Left colon (tissue), 2 donors: ENCODE measurements at regions not wholly inside any gene's neighbourhood (a gene's known extent, or its start where the extent isn't known, plus 50 kb on each side); places are given as distances from the start of the nearest gene placed in this dataset.

ENCODE experiments used
- ATAC-seq: fragments of 200-7000 bp; cut with Tn5 transposase; one replicate; pipeline ENCODE4 v1.9.1; 2020; ENCODE audit warnings: mild to moderate bottlenecking, moderate library complexity
- DNase-seq, 2 donors: peaks; one replicate each; pipeline ENCODE4 v3.0.0-alpha.2; 2020
- intact Hi-C, 2 donors: fragments of 100-400 bp; cut with DNase I in 1 of 2; cut with micrococcal nuclease in 1 of 2; formaldehyde crosslinking; loops; one replicate each; pipeline versions ENCODE4 v1.11.2 to v1.14.0; 2022; cut with DNase I, micrococcal nuclease
- donor health status: DM: no; HTN: no; CAD: no.
- donor health status: DM: yes; HTN: yes; CAD: no.

DNA sequence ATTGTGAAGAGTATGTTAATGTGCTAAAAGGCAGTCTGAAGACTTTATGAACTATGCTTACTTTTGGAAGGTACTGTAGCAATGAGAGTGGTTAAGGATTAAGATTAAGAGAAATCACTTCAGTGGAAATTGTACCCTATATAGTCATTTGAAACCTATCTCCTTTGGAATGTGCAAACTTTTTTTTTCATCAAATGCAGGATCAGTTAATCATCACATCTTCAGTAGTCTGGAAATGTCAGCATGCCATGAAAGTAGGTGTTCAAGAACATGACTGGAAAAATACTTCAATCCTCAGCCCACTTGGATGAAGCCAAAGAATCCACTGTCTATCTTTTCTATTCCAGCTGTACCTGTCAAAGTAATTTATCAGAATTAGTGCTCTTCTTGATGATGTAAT is 157.8 kb upstream of the TMEM161B start:
- ATAC-seq (no peak), DNase-seq (no peak)
- intact Hi-C loops = no loop called here

DNA sequence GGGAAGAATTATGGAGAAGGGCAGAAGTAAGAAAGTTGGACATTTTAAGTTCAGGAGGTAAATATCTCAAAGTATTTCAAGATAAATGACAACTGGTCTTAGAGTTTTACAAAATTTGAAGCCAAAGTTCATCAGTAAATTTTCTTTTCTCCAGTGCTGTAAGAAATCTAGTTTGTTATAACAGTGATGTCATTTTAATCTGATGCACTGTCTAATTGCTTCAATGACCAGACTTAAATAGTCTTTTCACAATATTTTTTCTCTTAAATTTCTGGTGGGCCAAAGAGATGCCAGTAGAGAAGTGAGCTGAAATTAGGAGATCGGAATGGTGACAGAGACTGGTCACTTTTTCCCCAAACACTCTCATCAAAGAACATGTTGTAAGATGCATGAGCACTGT is 156.5 kb upstream of the TMEM161B start:
- DNase-seq (no peak), ATAC-seq (no peak)
- intact Hi-C loops = no loop called here

DNA sequence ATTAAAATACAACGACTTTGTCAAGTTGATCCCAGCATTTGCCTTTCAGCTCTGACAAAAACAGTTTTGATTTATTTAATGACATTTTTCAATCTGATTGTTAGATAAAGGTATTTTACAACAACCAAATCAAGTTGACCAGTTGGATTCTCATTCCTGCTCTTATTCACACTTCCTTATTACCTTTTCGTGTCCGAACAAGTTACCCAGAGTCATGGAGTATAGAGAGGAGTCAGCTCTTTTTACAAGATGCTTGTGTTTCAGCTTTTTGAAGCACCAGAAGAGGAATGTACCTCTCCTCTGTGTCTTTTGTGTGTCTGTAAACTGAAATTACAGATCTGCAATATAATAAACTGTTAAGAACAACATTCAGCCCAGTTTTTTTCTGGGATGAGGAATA is 151.3 kb upstream of the TMEM161B start:
- DNase-seq (no peak), ATAC-seq (no peak)
- intact Hi-C loops = no loop called here

DNA sequence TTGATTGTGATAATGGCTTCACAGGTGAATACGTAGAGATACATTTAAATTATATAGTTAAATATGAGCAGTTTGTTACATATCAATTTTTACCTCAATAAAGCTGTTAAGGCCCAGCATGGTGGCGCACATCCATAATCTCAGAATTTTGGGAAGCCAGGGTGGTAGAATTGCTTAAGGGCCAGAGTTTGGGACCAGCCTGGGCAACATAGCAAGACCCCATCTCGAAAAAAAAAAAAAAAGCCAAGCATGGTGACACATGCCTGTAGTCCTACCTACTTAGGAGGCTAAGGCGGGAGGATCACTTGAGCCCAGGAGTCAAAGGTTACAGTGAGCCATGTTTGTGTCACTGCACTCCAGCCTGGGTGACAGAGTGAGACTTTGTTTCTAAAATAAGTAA is 138.7 kb upstream of the TMEM161B start:
- intact Hi-C loops = no loop called here
- DNase-seq (no peak), ATAC-seq (no peak)

DNA sequence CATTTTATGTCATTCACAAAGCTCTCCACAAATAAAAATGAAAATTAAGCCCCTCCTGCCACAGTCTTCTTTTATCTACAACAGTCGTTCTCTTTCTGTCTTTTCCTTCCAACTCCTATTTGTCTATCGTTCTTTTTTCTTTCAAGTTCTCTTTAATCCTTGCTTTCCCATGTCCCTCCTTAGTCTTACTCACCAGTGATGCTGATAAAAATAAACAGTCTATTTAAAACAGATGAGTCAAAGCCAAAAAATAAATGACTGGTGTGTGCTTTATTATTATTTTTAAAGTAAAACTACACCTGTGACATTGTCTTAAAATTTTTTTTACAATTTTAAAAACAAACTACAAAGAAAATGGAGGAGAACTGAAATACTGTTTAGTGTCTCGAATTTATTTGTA is 137.1 kb upstream of the TMEM161B start:
- intact Hi-C loops = no loop called here
- ATAC-seq = no peak
- no peak for DNase-seq

DNA sequence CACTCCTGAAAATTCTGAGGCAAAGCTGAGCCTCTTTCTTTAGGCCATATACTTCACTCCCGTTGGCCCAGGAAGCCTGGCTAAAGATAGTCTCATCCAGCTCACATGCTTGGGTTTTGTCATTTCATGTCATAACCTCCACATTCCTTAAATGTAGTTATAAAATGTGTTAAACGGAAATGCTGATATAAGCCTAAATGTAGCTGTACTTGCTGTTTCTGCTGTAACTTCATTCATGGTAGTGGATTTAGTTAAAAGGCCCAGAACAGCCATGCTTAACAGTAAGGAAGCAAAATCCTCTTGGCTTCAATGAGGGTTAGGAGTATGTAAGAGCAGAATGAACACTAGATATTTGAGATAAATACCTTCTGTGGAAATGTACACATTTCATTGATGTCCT is 135.8 kb upstream of the TMEM161B start:
- DNase-seq (no peak), ATAC-seq (no peak)
- intact Hi-C loops = no loop called here

DNA sequence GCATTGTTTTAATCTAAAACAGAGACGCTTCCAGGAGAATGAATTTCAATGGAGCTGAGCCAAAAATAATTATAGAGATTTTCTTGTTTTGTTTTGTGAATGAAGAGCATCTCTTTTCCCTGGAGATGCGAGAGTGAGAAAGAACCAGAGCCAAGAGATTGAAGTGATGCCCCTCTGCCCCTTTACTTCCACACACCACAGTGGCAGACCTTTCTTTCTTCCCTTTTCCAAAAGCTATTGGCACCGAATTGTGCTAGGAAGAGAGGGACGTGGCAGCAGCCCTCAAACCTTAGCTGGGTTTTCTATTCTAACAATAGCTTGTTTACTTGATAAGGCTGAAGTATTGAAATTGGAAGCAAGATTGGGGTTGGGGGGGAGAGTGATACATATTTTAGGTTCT is 133.0 kb upstream of the TMEM161B start:
- ATAC-seq = no peak
- no peak for DNase-seq
- intact Hi-C loops = no loop called here

DNA sequence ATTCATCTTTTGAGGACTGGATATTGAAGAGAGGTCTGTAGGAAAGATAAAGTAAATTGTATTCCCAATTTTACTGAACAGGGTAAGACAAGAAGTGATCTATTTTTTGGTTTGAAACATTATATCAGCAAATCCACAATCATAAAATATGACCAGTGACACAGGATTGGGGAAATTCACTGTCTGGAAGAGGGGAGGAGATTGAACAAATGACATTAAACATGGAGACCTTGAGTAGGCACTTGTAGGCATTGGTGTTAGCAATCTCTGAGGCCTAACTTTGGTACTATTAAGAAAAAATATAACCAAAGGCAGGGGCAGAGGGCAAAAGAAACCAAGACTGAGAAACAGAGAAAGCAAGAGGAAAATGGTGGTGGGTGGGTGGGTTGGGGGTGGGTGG is 132.6 kb upstream of the TMEM161B start:
- intact Hi-C loops = no loop called here
- DNase-seq (no peak), ATAC-seq (no peak)

DNA sequence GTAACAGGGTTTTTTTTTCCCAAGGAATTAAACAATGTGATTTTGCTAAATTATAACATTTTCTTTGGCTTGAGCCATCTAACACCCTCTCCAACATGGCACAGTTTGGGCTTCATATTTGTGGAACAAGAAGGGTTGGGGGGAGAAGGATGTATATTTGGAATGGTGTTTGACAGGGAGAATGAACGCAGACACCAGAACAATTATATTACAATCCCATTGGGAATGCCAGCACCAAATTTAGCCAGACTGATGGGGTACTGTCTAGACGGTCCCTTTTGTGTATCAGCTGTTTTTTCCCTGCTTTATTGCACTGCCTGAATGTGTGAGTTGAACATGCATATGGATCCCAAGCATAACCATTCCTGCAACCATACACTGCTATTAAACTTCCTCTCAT is 130.9 kb upstream of the TMEM161B start:
- ATAC-seq = no peak
- no peak for DNase-seq
- intact Hi-C loops = no loop called here

DNA sequence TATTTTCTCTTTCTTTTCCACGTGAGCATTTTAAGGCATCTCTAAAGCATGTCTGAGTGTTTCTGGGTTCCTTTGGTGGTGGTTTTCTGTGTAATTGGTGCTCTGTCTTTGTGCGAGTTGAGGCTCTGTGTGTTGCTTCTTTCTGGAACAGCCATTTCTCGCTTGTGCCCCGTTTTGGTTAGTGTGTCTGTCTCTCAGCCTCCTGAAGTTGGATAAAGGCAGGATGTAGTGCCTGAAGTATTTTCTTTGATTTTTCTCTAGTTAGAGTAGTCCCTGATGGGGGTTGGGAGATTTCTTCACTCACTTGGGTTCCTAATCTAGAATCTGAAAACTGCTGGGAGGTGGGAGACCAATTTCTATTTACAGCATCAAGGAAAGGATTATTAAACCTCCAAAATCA is 129.7 kb upstream of the TMEM161B start:
- intact Hi-C loops = no loop called here
- DNase-seq (no peak), ATAC-seq (no peak)

DNA sequence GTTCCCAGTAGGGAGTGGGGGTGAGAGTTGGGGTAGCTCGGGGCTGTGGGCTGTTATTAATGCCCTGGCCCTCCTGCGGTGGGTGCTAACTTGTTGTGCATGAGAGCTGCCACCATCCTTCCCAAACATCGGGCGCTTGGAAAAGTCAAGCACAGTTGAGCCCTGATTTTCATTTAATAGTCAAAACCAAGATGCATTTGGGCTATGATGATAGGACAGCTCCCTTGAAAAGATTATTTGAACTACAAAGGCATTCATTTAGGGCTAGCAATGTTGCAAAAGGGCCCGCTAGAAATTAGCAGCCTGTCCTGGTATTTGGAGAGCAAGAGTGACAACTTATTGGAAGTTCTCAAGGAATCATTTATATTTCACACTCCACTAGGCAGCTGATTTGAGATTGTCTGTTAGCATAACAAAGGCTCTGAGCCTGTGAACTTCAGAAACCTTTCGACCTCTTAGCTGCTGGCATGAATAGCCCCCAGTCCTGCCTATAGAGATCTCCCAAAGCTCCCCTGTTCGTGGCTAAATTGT is 128.2 kb upstream of the TMEM161B start:
- DNase-seq (no peak), ATAC-seq (no peak)
- intact Hi-C loops = no loop called here

DNA sequence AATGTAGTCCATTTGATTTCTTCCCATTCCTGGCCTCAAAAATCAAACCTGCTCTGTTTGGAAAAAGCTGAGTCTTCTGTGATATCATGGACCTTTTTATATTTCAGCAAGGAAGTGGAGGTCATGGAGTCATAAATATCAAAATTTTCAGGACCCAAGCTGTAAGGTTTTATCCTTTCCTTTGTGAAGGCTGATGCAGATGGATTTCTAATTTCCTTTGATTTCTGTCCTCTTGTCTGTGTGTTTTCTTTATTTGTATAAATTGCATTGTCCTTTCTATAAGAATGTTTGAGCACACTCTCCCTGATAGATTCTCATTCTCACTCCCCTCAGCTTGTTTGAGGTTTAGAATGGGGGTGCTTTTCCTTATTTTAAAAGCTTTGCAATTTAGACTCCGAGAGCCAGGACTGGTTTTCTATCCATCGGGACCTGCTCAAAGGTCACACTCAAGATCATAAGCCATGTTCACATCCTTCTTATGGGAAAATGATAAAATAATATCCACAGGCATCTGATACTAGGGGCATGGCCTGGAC is 127.4 kb upstream of the TMEM161B start:
- intact Hi-C loops = no loop called here
- ATAC-seq = no peak
- DNase-seq = no peak

DNA sequence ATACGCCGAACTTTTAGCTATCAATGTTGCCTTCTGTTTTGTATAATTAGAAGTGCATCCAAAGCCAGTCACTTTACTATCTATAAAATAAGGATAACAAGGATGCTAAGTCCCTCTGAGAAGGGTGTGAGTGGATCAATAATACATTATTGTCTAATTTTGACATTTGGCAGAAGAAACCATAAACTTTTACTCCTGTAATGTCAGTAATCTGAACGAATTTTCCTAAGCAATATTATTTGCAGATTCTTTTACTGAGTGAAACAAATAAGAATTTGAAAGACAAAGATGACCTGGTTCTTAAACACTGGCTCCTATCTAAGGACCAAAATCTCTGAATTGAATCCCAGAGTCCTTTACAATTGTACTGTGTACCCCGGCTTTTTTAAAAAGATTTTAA is 126.6 kb upstream of the TMEM161B start:
- DNase-seq (no peak), ATAC-seq (no peak)
- intact Hi-C loops = no loop called here

DNA sequence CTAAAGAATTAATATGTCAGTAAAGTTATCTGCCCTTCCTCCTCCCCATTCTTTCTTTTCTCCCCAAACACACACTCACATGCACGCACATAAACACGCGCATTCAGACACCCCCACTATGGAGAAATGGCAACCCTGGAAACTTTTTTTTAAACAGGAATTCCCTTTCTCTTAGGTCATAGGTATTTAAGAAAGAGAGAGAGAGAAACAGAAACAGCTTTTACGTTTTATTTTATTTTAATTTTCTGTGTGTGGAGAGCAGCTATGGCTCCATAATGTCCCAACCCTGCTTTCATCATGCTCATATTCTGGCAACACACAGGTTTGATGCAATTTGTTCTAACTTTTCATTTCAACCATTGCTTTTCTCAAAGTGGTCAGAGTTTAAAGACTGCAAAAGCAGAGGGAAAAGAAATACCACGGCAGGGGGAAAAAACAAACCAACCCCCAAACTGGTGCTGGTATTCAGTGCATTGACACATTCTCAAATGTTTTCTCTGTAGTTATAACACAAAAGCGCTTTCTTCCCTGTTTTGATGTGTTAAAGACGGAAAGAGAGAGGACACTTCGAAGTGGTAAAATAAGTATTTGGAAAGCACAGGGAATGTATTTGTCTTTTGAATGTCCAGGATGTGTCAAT is 126.0 kb upstream of the TMEM161B start:
- intact Hi-C loops = no loop called here
- ATAC-seq (no peak), DNase-seq (no peak)

DNA sequence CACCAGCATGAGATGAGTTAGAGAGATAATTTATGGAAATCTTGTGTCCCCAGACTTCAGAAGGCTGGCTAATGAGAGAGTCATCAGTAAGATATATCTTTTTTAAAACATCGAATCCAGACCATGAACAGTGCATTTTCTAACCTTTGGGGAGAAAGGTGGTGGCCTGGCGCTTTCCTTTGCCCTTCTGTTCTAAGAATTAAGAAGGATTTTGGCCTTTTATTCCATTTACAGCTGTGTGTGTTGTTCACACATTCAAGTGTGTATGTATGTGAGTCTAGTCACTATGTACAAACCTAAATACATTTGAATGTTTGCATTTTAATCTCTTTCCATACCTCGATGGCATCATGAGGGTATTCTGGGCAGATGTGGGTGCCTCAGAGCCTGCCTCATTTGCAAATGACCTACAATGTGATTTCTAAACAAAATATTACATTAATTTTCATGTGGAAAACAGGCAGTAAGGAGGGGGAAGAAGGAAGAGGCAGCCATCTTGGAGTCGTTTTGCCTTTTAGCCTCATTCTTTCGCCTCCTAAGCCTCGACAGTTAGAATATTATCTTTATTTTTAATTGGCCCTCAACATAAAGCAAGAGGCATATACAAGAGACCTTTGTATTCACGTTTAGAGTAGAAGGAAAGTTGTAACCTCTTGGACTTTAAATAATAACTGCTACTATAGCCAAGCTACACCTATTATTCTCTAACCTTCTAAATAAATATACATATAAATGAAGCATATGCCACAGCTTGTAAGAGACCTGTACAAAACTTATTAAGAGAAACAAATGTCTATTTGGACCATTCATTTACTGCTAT is 125.3 kb upstream of the TMEM161B start:
- intact Hi-C loops = no loop called here
- ATAC-seq = no peak
- no peak for DNase-seq

DNA sequence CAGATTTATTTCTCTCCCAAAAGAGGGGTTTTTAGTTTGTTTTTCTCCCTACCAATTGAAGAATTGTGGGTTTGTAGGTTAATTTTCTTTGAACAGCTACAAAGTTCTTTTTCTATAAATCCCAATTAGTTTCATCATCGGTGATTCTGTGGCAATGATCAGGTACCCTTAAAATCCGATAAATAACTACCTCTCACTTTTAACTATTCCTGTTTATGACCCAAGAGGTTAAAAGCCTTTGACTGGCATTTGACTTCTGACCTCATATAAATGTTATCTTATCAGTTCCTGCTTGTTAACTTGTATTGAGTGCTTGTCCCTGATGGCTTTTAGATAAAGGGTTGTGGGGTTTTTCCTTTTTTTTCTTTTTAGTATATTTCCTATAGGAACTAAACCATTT is 124.4 kb upstream of the TMEM161B start:
- no peak for ATAC-seq
- no peak for DNase-seq
- intact Hi-C loops = no loop called here

DNA sequence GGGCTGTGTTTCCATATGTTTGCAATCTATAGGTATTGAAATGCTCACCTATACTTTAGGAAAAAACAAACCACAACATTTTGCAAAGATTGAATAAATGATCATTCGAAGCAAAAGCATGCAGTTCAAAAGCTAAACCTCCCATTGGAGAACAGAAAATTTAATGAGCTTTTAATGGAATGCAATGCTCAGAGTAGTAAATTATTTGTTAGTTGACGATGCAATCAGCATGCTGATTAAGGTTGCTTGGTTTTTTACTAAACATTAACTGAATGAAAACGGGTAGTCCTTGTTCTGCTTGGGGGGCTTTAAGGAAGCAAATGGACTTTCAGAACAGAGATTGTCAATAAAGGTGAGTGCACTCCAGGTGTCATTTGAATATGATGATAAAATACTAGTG is 123.3 kb upstream of the TMEM161B start:
- intact Hi-C loops = no loop called here
- DNase-seq = no peak
- no peak for ATAC-seq

DNA sequence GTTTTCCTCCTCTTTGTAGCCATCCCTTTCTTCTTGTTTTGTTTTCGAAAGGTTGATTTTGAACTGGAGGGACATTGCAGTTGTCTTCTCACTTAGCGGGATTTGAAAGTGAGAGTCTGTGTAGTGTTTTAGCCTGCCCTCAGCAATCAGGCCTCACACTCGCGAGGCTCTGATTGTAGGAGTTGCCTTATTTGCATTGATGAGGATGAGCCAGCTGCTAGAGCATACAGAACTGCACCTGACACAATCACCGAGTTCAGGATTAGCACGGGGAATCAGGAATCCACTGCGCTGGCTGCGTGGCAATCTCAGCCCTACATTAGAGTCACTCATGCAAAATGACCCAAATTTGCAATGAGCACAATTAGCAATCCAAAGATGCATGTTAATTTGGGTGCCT is 122.5 kb upstream of the TMEM161B start:
- intact Hi-C loops = no loop called here
- DNase-seq (no peak), ATAC-seq (no peak)

DNA sequence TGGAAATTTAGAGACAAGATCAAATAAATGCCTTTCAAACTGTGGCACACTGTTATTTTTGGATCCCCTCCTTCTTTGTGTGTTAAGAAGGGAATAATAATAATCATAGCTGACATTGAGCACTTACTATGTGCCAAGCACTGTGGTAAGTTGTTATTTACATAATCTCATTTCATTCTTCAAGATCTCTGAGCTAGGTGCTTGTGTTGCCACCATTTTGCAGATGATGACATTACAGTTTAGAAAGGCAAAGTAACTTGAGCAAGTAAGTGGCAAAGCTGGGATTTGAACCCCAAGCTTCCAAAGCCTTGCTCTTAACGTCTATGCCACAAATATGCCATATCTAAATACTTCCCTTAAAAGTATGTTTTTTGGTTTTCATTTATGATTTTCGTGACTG is 121.8 kb upstream of the TMEM161B start:
- no peak for ATAC-seq

DNA sequence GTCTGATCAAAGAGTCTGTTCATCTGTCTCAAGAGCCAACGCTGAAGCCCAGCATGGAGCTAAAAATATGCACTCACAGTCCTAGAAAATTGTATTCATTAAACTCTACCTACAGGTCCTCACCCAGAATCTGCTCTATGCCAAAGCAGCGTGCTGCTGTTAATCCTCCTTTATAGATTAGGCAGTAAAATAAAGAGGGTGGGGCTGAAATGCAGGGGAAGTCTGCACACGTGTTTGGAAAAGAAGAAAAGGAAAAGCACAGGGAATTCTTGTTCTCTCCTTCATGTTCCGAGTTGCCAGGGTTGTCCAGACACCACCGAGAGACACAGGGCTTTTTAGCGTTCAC is 121.4 kb upstream of the TMEM161B start:
- intact Hi-C loops = no loop called here
- ATAC-seq = no peak
- no peak for DNase-seq

More for the DNA sequence above, 121.8 kb upstream of the TMEM161B start:
- intact Hi-C loops = no loop called here
- DNase-seq = no peak
